BJ (cell line): ENCODE measurements at regions not wholly inside any gene's neighbourhood (a gene's known extent, or its start where the extent isn't known, plus 50 kb on each side); places are given as distances from the start of the nearest gene placed in this dataset.
"Not testable (repeated sequence)": the region's sequence is repeated elsewhere in the genome, so short reads cannot be mapped to it uniquely, and the experiment has no call there.

Source experiments
- CTCF ChIA-PET: fragments of 350-600 bp; formaldehyde crosslinking; extraction: SDS; loops from one replicate; lab custom pipeline; 2021; ENCODE audit warnings: antibody characterized with exemption, inconsistent platforms; lab: Yijun Ruan, JAX
- POLR2A ChIA-PET: fragments of 300-600 bp; sonication (Branson Sonifier 250); formaldehyde crosslinking; extraction: SDS; loops from one replicate; lab custom pipeline; 2021; ENCODE audit warnings: antibody characterized with exemption; lab: Charles Lee
- DNase-seq: peaks from one replicate; pipeline ENCODE4 v3.0.0-alpha.2; 2011; ENCODE audit warnings: low read depth
- H3K27me3 ChIP-seq: 2 replicates; pipeline ENCODE4 v1.6.0; 2011; ENCODE audit warnings: low read length; ENCODE audit not compliant: control insufficient read depth, insufficient read depth
- H3K36me3 ChIP-seq: 2 replicates; pipeline ENCODE4 v1.5.1; 2011; ENCODE audit warnings: low read length; ENCODE audit not compliant: control insufficient read depth, insufficient read depth
- H3K4me3 ChIP-seq: 2 replicates; pipeline ENCODE4 v1.5.1; 2011; ENCODE audit warnings: low read depth, mild to moderate bottlenecking, control low read depth, low read length
- TF ChIP-seq, protein P1 (sequence below): IDR thresholded peaks from 2 replicates; pipeline ENCODE4 v1.5.1; 2011; ENCODE audit warnings: low read depth, mild to moderate bottlenecking, control low read depth, inconsistent platforms, low read length, moderate library complexity; ENCODE audit not compliant: insufficient read depth

DNA sequence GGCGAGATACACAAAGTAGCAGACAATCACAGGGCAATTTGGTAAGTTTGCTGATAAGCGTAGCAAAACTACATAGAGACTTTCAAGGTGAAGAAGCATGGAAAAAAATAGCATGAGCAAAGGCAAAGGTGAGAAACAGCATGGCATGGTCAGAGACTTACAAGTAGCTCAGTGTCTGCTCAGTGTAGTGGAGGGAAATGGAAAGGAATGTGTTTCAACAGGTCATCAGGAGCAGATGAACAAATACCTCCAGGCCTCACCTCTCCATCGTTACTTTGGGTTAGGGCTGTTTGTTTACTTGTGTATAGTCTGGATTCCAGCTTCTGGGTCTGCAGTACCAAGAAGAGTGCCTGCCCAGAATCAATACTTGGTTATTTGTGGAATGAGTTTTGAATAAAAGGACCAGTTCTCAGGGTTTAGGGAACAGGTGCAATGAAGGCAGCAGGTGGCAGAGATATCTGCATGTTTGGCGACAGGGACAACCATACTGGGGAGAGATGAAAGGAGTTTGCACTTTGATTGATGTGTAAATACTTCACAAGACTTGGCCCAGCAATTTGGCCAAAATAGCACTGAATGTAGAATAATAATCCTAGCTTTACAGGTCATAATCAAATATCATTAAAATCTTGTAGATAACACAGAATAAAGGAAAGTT, 97.0 kb upstream of the FGGY start:
- TF ChIP-seq, protein P1, sequence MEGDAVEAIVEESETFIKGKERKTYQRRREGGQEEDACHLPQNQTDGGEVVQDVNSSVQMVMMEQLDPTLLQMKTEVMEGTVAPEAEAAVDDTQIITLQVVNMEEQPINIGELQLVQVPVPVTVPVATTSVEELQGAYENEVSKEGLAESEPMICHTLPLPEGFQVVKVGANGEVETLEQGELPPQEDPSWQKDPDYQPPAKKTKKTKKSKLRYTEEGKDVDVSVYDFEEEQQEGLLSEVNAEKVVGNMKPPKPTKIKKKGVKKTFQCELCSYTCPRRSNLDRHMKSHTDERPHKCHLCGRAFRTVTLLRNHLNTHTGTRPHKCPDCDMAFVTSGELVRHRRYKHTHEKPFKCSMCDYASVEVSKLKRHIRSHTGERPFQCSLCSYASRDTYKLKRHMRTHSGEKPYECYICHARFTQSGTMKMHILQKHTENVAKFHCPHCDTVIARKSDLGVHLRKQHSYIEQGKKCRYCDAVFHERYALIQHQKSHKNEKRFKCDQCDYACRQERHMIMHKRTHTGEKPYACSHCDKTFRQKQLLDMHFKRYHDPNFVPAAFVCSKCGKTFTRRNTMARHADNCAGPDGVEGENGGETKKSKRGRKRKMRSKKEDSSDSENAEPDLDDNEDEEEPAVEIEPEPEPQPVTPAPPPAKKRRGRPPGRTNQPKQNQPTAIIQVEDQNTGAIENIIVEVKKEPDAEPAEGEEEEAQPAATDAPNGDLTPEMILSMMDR: no peak
- Histone ChIP-seq H3K4me3 (no peak overlapping the region), H3K36me3 (no peaks in the 10 kb centered on the region), H3K27me3 (no peaks in the 10 kb centered on the region)
- ChIA-PET CTCF (no interaction called here), POLR2A (no interaction called here)
- no peak for DNase-seq

DNA sequence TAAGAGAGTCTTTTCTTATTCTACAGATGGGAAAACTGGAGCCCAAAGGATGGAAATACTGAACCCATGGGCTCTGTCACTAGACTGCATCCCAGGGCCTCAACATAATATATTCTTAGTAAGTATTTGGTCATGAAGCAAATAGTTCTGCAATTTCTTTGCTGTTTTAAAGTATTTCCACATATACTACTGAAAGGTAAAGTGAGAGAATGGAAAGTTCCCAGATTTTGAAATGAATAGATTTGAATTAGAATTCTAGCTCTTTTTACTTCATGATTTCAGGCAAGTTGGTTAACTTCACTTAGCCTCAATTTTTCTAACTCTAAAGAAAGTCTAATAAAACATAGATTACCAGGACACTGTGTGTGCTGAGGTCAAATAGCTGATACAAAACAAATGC, 95.6 kb upstream of the FGGY start:
- DNase-seq: no peak
- Histone ChIP-seq H3K4me3 (no peak overlapping the region), H3K27me3 (no peaks in the 10 kb centered on the region), H3K36me3 (no peaks in the 10 kb centered on the region)
- POLR2A ChIA-PET: no interaction called here
- TF ChIP-seq, protein P1: no peak
- CTCF ChIA-PET: no interaction called here

DNA sequence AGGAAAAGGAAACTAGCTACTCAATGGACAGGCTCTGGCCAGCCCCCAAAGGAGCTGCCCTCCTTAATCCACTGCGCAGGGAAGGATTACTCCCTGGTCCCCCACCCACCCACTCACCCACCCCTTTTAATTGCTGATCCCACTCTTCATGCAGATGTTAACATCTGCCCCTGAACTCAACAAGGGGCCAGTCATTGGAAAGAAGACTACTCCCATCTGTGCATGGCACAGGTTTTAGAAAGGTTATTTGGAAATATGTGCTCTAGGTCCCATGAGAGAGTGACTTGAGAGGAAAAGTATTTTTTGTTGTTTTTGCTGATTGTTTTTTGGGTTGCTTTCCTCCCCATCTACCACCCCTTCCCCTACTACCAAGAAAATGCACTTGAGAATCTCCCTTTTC, 94.4 kb upstream of the FGGY start:
- no peaks in the 10 kb centered on the region for H3K27me3 ChIP-seq
- H3K4me3 ChIP-seq: no peak overlapping the region
- POLR2A ChIA-PET: no interaction called here
- TF ChIP-seq, protein P1: no peak
- no peaks in the 10 kb centered on the region for H3K36me3 ChIP-seq
- CTCF ChIA-PET: no interaction called here
- no peak for DNase-seq

DNA sequence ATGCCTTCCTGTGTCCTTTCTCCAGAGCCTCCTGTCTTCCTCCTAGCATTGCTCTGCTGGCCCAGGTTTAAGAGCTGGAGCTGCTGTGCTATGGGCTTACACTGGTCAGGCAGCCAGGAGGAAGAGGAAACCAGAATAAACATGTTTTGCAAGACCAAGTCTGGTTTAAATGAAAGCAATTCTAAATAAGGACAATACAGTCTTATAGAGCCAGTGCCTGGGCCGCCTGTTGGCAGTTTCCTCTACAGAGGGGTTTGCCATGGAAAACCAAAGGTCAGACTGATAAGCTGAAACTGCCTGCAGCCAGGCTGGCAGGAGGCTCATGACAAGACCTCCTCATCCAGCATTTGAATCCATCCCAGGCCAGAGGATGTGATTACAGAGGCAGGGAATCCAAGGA, 92.9 kb upstream of the FGGY start:
- H3K4me3 ChIP-seq: no peak overlapping the region
- H3K27me3 ChIP-seq: no peaks in the 10 kb centered on the region
- H3K36me3 ChIP-seq: no peaks in the 10 kb centered on the region
- ChIA-PET POLR2A (no interaction called here), CTCF (no interaction called here)
- TF ChIP-seq, protein P1: no peak
- DNase-seq: no peak

DNA sequence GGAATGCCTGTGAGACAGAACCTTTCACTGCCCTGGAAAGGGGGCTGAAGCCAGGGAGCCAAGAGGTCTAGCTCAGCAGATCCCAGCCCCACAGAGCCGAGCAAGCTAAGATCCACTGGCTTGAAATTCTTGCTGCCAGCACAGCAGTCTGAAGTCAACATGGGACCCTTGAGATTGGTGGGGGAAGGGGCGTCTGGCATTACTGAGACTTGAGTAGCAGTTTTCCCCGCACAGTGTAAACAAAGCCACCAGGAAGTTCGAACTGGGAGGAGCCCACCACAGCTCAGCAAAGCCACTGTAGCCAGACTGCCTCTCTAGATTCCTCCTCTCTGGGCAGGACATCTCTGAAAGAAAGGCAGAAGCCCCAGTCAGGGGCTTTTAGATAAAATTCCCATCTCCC, 90.3 kb upstream of the FGGY start:
- CTCF ChIA-PET, H3K36me3 ChIP-seq, H3K4me3 ChIP-seq, POLR2A ChIA-PET, H3K27me3 ChIP-seq, DNase-seq: not testable (repeated sequence)

DNA sequence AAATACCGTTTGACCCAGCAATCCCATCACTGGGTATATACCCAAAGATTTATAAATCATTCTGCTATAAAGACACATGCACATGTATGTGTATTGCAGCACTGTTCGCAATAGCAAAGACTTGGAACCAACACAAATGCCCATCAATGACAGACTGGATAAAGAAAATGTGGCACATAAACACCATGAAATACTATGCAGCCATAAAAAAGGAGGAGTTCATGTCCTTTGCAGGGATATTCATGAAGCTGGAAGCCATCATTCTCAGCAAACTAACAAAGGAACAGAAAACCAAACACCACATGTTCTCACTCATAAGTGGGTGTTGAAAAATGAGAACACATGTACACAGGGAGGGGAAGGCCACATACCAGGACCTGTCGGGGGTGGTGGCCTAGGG, 86.5 kb upstream of the FGGY start:
- H3K27me3 ChIP-seq, CTCF ChIA-PET, POLR2A ChIA-PET, H3K4me3 ChIP-seq, DNase-seq, H3K36me3 ChIP-seq: not testable (repeated sequence)
